Fibroblast of lung (primary cell): ENCODE measurements at regions not wholly inside any gene's neighbourhood (a gene's known extent, or its start where the extent isn't known, plus 50 kb on each side); places are given as distances from the start of the nearest gene placed in this dataset.

ENCODE experiments used
- DNase-seq, 2 donors: peaks; one replicate each; pipeline versions ENCODE4 v3.0.0 to v3.0.0-alpha.2; 2010; ENCODE audit warnings: low read depth in 2 of 2
- H2AFZ ChIP-seq: 2 replicates; pipeline ENCODE4 v1.5.1; 2012; ENCODE audit warnings: low read length, control low read depth, inconsistent platforms
- H3K27ac ChIP-seq: 2 replicates; pipeline ENCODE4 v1.5.1; 2011; ENCODE audit warnings: low read length, control low read depth; ENCODE audit not compliant: insufficient read depth
- H3K27me3 ChIP-seq: 2 replicates; pipeline ENCODE4 v1.5.1; 2011; ENCODE audit warnings: mild to moderate bottlenecking, low read length; ENCODE audit not compliant: control insufficient read depth, insufficient read depth
- H3K36me3 ChIP-seq: 2 replicates; pipeline ENCODE4 v1.5.1; 2011; ENCODE audit warnings: low read length; ENCODE audit not compliant: control insufficient read depth, insufficient read depth
- H3K4me1 ChIP-seq: 2 replicates; pipeline ENCODE4 v1.5.1; 2011; ENCODE audit warnings: low read length; ENCODE audit not compliant: control insufficient read depth, insufficient read depth; ENCODE audit errors: extremely low read depth
- H3K4me2 ChIP-seq: 2 replicates; pipeline ENCODE4 v1.5.1; 2011; ENCODE audit warnings: low read length, control low read depth; ENCODE audit not compliant: insufficient read depth; ENCODE audit errors: extremely low read depth
- H3K4me3 ChIP-seq, 4 experiments: fragments of 200-600 bp in 1 of 4; sonication (generic) in 1 of 4; replicated peaks in 1 of 4; 2 replicates each; pipeline ENCODE4 v1.5.1; 2011 to 2016; ENCODE audit warnings: low read length in 4 of 4, low read depth in 3 of 4, mild to moderate bottlenecking in 3 of 4, control low read depth in 2 of 4, inconsistent platforms in 1 of 4, mixed read lengths in 1 of 4; ENCODE audit not compliant: insufficient read depth in 1 of 4; ENCODE audit errors: control extremely low read depth in 1 of 4
- H3K79me2 ChIP-seq: 2 replicates; pipeline ENCODE4 v1.5.1; 2012; ENCODE audit warnings: mild to moderate bottlenecking, low read length, inconsistent platforms; ENCODE audit not compliant: control insufficient read depth, insufficient read depth
- H3K9ac ChIP-seq: 2 replicates; pipeline ENCODE4 v1.5.1; 2011; ENCODE audit warnings: mild to moderate bottlenecking, low read length, control low read depth; ENCODE audit not compliant: insufficient read depth
- H3K9me3 ChIP-seq: 2 replicates; pipeline ENCODE4 v1.5.1; 2012; ENCODE audit warnings: low read depth, low read length; ENCODE audit not compliant: control insufficient read depth, insufficient read depth
- H4K20me1 ChIP-seq: 2 replicates; pipeline ENCODE4 v1.5.1; 2011; ENCODE audit warnings: low read length; ENCODE audit not compliant: control insufficient read depth, insufficient read depth; ENCODE audit errors: extremely low read depth
- CTCF ChIP-seq, 2 donors: IDR thresholded peaks in 1 of 2; conservative IDR thresholded peaks in 1 of 2; 1 replicate in 1 of 2; 2 replicates in 1 of 2; pipeline ENCODE4 v1.5.1; 2011 to 2012; ENCODE audit warnings: low read length in 2 of 2, control low read depth in 1 of 2, inconsistent platforms in 1 of 2, low read depth in 1 of 2, mild to moderate bottlenecking in 1 of 2
- EZH2 ChIP-seq: IDR thresholded peaks from 2 replicates; pipeline ENCODE4 v1.5.1; 2012; ENCODE audit warnings: low read length, control low read depth, mild to moderate bottlenecking; ENCODE audit errors: missing control alignments

- TF ChIP-seq CTCF (conservative IDR thresholded peaks at IDR 0.05 in 1 of 2, IDR thresholded peaks at IDR 0.05 in 1 of 2; ENCODE audit: low read depth in 1 of 2, low read length in 2 of 2) (no peak), EZH2 (no peak)
- Histone ChIP-seq H3K4me2 (no peak overlapping the region), H3K27me3 (no peaks in the 10 kb centered on the region), H3K4me3 (no peak overlapping the region), H3K4me1 (no peaks in the 10 kb centered on the region), H4K20me1 (no peaks in the 10 kb centered on the region), H2AFZ (no peak overlapping the region), H3K9me3 (no peaks in the 10 kb centered on the region), H3K79me2 (no peaks in the 10 kb centered on the region), H3K36me3 (no peaks in the 10 kb centered on the region), H3K9ac (no peak overlapping the region), H3K27ac (no peak overlapping the region)
- no peak for DNase-seq
Measured at GRCh38 chr22:48678171-48679135, 1149.2 kb downstream of the BRD1 start.

GRCh38 chr22:48677621-48678020 lies 1150.1 kb downstream of the BRD1 start:
- Histone ChIP-seq H3K79me2 (no peaks in the 10 kb centered on the region), H3K36me3 (no peaks in the 10 kb centered on the region), H3K27ac (no peak overlapping the region), H3K4me2 (no peak overlapping the region), H4K20me1 (no peaks in the 10 kb centered on the region), H3K9me3 (no peaks in the 10 kb centered on the region), H3K4me1 (no peaks in the 10 kb centered on the region), H2AFZ (no peak overlapping the region), H3K9ac (no peak overlapping the region), H3K27me3 (no peaks in the 10 kb centered on the region), H3K4me3 (no peak overlapping the region)
- TF ChIP-seq CTCF (conservative IDR thresholded peaks at IDR 0.05 in 1 of 2, IDR thresholded peaks at IDR 0.05 in 1 of 2; ENCODE audit: low read depth in 1 of 2, low read length in 2 of 2) (no peak), EZH2 (no peak)
- no peak for DNase-seq

- Histone ChIP-seq H4K20me1 (no peaks in the 10 kb centered on the region), H3K27me3 (no peaks in the 10 kb centered on the region), H3K4me2 (no peak overlapping the region), H2AFZ (no peak overlapping the region), H3K79me2 (no peaks in the 10 kb centered on the region), H3K9me3 (no peaks in the 10 kb centered on the region), H3K36me3 (no peaks in the 10 kb centered on the region), H3K27ac (no peak overlapping the region), H3K9ac (no peak overlapping the region), H3K4me3 (no peak overlapping the region), H3K4me1 (no peaks in the 10 kb centered on the region)
- TF ChIP-seq EZH2: no peak
- no peak for TF ChIP-seq CTCF (conservative IDR thresholded peaks at IDR 0.05 in 1 of 2, IDR thresholded peaks at IDR 0.05 in 1 of 2; ENCODE audit: low read depth in 1 of 2, low read length in 2 of 2)
- DNase-seq: no peak
Measured at GRCh38 chr22:48677168-48677520, 1150.5 kb downstream of the BRD1 start.
